IPS-15b (cell line): ENCODE measurements at regions not wholly inside any gene's neighbourhood (a gene's known extent, or its start where the extent isn't known, plus 50 kb on each side); places are given as distances from the start of the nearest gene placed in this dataset.
"Not testable (repeated sequence)": the region's sequence is repeated elsewhere in the genome, so short reads cannot be mapped to it uniquely, and the experiment has no call there.

Source experiments
- H3K27me3 ChIP-seq: one replicate; pipeline ENCODE4 v1.6.1; 2013; ENCODE audit warnings: low read length; ENCODE audit not compliant: control insufficient read depth, insufficient read depth
- H3K36me3 ChIP-seq: one replicate; pipeline ENCODE4 v1.6.1; 2013; ENCODE audit warnings: low read length; ENCODE audit not compliant: control insufficient read depth, insufficient read depth
- H3K4me1 ChIP-seq: one replicate; pipeline ENCODE4 v1.6.1; 2013; ENCODE audit warnings: mild to moderate bottlenecking, low read length; ENCODE audit not compliant: control insufficient read depth, insufficient read depth
- H3K4me3 ChIP-seq: one replicate; pipeline ENCODE4 v1.5.1; 2013; ENCODE audit warnings: low read depth, low read length
- H3K9ac ChIP-seq: one replicate; pipeline ENCODE4 v1.6.1; 2013; ENCODE audit warnings: low read depth, mild to moderate bottlenecking, low read length
- H3K9me3 ChIP-seq: one replicate; pipeline ENCODE4 v1.6.1; 2013; ENCODE audit warnings: mild to moderate bottlenecking, low read length; ENCODE audit not compliant: control insufficient read depth, insufficient read depth

DNA sequence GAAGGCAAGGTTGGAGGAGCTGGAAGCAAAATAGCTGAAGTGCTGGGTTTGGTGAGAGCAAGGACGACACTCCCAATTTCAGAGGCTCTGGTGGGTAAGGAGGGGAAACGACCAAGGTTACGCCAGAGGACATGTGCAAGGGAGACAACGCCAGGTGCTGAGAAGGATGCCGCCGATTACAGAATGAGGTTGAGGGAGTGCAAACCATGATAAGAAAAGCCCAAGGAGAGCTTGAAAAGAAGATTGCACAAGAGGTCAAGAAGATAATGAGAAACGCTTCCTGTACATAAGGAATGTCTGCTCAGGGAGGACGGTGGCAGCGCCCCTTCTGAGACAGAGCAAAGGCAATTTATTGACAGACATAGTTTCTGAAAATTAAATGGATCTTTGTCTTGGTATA, 382.0 kb upstream of the PROX1 start:
- no peak overlapping the region for H3K4me3 ChIP-seq
- H3K9me3 ChIP-seq: no peaks in the 10 kb centered on the region
- no peaks in the 10 kb centered on the region for H3K36me3 ChIP-seq
- no peaks in the 10 kb centered on the region for H3K27me3 ChIP-seq
- no peaks in the 10 kb centered on the region for H3K4me1 ChIP-seq
- no peak overlapping the region for H3K9ac ChIP-seq

DNA sequence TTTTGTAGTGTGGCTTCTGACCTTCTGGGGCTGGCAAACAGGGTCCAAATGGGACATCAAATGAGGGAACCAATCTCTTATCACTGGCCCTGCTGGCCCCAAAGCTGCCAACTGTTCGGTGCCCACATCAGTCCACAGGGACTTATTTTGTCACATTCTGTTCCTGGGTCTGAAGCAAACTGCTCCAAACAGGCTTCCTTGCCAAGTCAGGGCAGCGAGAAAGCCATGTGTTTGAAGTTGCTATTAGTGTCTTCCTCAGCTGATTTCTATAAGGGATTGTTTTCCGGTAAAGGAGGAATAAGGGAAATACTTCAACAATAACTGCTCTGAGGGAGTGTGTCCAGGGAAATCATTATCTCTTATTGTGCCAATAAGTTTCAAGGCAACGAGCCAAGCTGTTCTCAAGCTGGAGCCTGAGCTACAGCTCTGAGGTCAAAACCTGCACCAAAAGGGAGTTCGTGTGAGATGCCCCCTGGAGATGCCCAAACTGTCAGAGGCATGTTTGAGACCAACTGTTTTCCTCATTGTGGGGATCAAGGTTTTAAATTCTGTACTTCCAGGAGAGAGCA, 381.4 kb upstream of the PROX1 start:
- no peaks in the 10 kb centered on the region for H3K27me3 ChIP-seq
- H3K4me3 ChIP-seq: no peak overlapping the region
- H3K9ac ChIP-seq: no peak overlapping the region
- H3K9me3 ChIP-seq: no peaks in the 10 kb centered on the region
- no peaks in the 10 kb centered on the region for H3K4me1 ChIP-seq
- H3K36me3 ChIP-seq: no peaks in the 10 kb centered on the region

DNA sequence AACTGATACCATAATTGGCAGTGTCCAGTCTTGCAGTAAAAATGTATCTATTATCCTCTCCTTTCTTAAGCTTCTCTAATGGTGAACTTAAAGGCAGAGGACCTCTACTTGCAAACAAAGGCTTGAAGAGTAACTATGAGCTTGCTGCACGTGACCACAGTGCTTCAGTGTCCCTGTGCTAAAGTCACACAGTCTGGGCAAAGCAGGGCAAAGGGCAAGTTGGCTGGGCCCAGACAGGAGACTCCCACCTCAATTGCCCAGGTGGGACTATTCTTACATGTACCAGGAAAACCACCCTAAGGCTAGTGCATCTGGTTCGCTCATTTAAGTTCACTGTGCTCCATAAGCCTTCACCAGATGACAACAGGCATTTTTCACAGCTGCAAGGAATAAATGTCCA, 374.2 kb upstream of the PROX1 start:
- no peaks in the 10 kb centered on the region for H3K4me1 ChIP-seq
- no peak overlapping the region for H3K9ac ChIP-seq
- H3K4me3 ChIP-seq: no peak overlapping the region
- no peaks in the 10 kb centered on the region for H3K27me3 ChIP-seq
- H3K36me3 ChIP-seq: no peaks in the 10 kb centered on the region
- H3K9me3 ChIP-seq: no peaks in the 10 kb centered on the region

DNA sequence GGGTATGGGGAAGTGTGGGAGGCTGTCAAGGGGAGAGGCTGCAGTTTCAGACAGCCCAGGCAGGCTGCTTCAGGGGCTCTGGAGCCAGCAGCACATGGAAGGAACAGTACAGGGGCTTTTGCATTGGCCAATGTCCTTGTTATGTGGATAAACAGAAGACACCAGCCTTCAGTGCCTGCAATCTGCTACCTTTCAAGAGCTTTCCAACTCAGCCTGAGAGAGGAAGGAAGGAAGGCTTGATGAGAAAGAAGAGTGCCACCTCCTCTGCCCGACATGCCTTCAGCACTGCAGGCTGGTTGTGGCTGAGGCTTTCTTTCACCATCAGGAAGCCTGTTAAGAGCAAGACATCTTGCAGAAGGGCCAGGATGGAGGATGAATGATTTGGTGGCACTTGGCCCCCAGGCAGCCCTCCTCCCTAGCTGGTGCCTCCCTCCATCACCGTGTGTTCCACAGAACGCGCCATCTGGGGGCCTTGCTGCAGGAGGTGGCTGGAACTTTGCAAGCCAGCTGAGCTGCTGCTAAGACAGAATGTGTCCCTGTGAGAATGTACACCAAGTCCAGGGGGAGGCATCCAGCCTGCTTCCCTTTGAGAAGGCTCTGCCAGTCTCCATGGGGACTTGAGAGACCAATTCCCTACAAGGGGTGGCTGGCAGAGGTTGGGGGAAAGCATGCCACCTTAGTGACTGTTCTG, 372.4 kb upstream of the PROX1 start:
- H3K4me3 ChIP-seq: no peak overlapping the region
- H3K9me3 ChIP-seq: no peaks in the 10 kb centered on the region
- no peaks in the 10 kb centered on the region for H3K36me3 ChIP-seq
- no peaks in the 10 kb centered on the region for H3K27me3 ChIP-seq
- no peak overlapping the region for H3K9ac ChIP-seq
- no peaks in the 10 kb centered on the region for H3K4me1 ChIP-seq

DNA sequence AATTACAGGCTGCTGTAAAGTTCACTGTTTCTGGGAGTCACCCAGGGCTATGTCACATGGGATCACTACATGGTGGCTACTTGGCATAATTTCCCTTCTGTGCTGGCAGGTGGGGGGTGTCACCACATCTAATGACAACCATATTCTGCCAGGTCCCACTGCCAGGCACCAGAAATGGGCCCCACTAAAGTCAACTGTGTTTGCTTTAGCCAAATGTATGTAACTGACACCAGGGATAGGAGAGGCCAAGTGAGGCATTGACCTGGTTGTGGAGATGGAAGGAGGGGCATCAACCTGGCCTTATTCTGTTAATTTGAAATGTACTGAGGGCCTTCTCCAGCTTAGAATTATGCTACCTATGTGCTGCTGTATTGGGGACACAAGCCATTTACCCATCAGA, 370.6 kb upstream of the PROX1 start:
- Histone ChIP-seq H3K4me1 (no peaks in the 10 kb centered on the region), H3K4me3 (no peak overlapping the region), H3K36me3 (no peaks in the 10 kb centered on the region), H3K9ac (no peak overlapping the region), H3K9me3 (no peaks in the 10 kb centered on the region), H3K27me3 (no peaks in the 10 kb centered on the region)

DNA sequence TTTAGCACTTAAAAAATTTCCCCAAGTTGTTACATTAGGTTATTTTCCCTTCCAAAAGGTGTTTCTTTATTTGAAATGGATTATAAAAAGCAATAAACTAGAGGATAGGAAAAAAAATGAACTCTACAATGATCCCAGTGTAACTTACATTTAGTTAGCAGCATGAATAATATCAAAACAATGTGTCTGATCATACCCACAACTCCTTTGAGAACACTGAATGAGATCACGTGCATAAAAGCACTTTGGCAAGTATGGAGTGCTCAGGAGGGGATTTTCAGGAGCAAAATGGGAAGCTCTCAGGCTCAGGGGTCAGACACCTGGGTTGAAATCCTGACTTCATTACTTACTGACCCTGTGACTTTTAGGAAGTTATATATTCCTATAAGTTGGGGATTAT, 369.7 kb upstream of the PROX1 start:
- Histone ChIP-seq H3K9ac (no peak overlapping the region), H3K4me3 (no peak overlapping the region), H3K9me3 (no peaks in the 10 kb centered on the region), H3K4me1 (no peaks in the 10 kb centered on the region), H3K36me3 (no peaks in the 10 kb centered on the region), H3K27me3 (no peaks in the 10 kb centered on the region)

DNA sequence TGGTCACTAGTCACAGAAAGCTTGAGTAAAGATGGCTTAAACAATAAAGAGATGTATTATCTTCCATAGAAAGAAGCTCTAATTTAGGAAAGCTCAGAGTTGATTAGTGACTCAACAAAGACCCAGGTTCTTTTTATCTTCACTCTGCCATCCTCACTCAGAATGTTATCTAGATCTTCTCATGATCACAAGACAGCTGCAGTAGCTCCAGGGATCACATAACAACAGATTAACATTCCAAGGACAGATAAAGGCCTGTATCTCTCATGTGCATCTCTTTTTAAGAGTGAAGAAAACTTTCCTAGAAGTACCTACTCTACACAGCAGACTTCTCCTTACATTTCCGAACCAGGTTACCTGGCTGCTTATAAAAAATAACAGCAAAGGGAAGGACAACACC, 368.7 kb upstream of the PROX1 start:
- Histone ChIP-seq H3K36me3 (no peaks in the 10 kb centered on the region), H3K9me3 (no peaks in the 10 kb centered on the region), H3K9ac (no peak overlapping the region), H3K27me3 (no peaks in the 10 kb centered on the region), H3K4me1 (no peaks in the 10 kb centered on the region), H3K4me3 (no peak overlapping the region)

DNA sequence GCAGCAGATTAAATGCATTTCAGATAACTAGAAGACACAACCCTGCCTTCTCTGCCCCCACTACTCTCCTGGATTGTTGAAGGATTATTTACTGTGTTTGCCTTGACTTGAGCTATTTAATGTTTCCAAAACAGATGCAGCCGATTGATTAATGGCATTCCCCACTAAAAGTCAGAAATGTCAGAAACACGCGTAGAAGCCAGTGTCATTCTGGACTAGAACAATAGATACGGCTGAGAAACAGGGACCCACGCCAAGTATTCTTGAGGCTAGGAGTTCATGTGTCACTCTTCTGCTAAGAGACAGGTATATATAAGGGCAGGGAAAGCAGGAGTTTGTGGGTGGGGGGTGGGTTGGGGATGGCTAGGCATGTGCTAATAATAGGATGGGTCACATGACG, 366.7 kb upstream of the PROX1 start:
- Histone ChIP-seq H3K4me1 (no peaks in the 10 kb centered on the region), H3K27me3 (no peaks in the 10 kb centered on the region), H3K36me3 (no peaks in the 10 kb centered on the region), H3K9me3 (no peaks in the 10 kb centered on the region), H3K9ac (no peak overlapping the region), H3K4me3 (no peak overlapping the region)

DNA sequence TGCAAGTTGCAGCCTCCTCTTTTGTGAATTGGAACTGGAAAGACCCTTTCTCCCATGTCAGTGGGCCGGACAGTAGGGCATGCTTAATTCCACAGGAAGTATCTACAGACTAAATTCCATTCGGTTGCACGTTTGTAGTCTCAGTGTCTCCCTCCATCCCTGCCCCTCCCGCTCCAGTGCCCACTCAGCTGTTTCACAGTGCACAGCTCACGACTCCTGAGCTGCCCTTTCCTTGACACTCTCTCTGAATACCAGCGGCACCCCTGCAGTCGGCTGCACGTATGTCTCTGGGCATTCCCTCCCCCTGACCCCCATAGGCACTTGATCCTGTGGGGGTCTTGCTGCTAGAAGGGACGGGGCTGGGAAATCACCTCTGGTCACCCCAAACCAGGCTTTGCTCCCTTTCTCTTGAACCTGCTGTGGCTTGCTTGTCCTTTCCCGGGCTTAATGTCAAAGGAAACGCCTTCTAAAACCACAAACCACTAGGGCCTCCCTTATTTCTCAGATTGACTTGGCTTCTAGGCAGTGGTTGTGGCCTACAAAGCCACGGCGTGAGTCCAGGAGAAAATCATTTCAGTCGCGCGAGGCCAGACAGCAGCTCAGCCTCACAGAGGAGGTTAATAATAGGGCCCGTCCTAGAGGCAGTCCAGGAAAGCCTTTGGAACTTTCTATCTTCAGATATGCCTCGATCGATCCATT, 365.3 kb upstream of the PROX1 start:
- Histone ChIP-seq H3K9ac (no peak overlapping the region), H3K4me3 (no peak overlapping the region), H3K36me3 (no peaks in the 10 kb centered on the region), H3K4me1 (no peaks in the 10 kb centered on the region), H3K9me3 (no peaks in the 10 kb centered on the region), H3K27me3 (no peaks in the 10 kb centered on the region)

DNA sequence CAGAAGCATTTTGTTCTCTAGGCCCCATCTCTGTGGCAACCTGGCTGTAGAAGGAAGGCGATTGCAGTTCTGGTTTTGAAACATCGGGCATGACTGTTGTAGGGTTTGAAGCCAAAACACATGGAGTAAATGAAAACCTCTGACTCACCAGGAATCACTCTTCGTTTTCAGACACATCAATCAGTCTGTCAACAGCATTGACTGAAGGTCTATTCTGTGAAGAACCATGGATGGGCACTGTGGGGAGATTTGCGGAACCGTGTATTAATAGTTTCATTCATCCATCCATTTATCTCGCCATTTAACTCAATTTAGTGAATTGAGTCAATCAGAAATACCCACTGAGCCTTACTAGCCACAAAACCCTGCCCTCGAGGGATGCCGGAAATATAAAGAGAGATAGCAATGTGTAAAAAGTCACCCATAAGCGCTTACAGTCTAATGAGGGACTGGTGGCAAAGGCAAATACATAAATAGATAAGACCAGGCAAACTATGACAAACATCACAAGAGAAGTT, 364.6 kb upstream of the PROX1 start:
- Histone ChIP-seq H3K4me3 (no peak overlapping the region), H3K4me1 (no peaks in the 10 kb centered on the region), H3K27me3 (no peaks in the 10 kb centered on the region)

DNA sequence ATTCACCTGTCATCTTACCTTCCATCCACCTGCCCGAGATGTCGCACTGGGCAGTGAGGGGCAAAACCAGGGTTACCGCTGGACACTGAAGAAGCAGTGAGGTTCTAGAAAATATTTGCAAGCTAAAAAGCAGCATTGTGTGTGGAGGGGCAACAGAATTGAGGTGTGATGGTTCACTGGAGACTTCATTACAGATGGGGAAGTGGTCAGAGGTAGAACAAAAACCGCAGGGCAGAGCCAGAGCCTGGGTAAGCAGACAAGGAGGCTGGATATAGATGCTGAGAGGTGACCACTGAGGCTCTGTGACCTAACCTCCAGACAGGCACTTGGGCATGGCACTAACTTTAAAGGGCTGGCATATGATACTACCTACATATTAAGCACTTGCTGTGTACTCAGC, 363.9 kb upstream of the PROX1 start:
- no peaks in the 10 kb centered on the region for H3K4me1 ChIP-seq
- no peaks in the 10 kb centered on the region for H3K9me3 ChIP-seq

More for the DNA sequence above, 364.6 kb upstream of the PROX1 start:
- Histone ChIP-seq H3K9ac (no peak overlapping the region), H3K9me3 (no peaks in the 10 kb centered on the region), H3K36me3 (no peaks in the 10 kb centered on the region)

DNA sequence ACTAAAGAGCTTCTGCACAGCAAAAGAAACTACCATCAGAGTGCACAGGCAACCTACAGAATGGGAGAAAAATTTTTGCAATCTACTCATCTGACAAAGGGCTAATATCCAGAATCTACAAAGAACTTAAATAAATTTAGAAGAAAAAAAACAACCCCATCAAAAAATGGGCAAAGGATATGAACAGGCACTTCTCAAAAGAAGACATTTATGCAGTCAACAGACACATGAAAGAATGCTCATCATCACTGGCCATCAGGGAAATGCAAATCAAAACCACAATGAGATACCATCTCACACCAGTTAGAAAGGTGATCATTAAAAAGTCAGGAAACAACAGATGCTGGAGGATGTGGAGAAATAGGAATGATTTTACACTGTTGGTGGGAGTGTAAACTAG, 351.0 kb upstream of the PROX1 start:
- H3K4me1 ChIP-seq, H3K9me3 ChIP-seq, H3K36me3 ChIP-seq, H3K9ac ChIP-seq, H3K27me3 ChIP-seq, H3K4me3 ChIP-seq: not testable (repeated sequence)

More for the DNA sequence above, 363.9 kb upstream of the PROX1 start:
- Histone ChIP-seq H3K27me3 (no peaks in the 10 kb centered on the region), H3K4me3 (no peak overlapping the region), H3K9ac (no peak overlapping the region), H3K36me3 (no peaks in the 10 kb centered on the region)
